GM18858 (cell line): ENCODE measurements at regions not wholly inside any gene's neighbourhood (a gene's known extent, or its start where the extent isn't known, plus 50 kb on each side); places are given as distances from the start of the nearest gene placed in this dataset.
"Not testable (repeated sequence)": the region's sequence is repeated elsewhere in the genome, so short reads cannot be mapped to it uniquely, and the experiment has no call there.

Source experiments
- ATAC-seq: cut with Tn5 transposase; IDR thresholded peaks from one replicate; pipeline ENCODE4 v1.9.1; 2021; ENCODE audit not compliant: unreplicated experiment

GRCh38 chr6:40888456-40888990 lies 150.5 kb downstream of the UNC5CL start:
- no peak for ATAC-seq

- no peak for ATAC-seq
These were observed 151.2 kb downstream of the UNC5CL start for GRCh38 chr6:40887792-40888340.

GRCh38 chr6:40887079-40887791 lies 151.8 kb downstream of the UNC5CL start:
- no peak for ATAC-seq

GRCh38 chr6:40885139-40885774 lies 153.8 kb downstream of the UNC5CL start:
- no peak for ATAC-seq

GRCh38 chr6:40882323-40882997 lies 156.6 kb downstream of the UNC5CL start:
- ATAC-seq = no peak

- no peak for ATAC-seq
These were observed 157.5 kb downstream of the UNC5CL start for GRCh38 chr6:40881501-40881900.

GRCh38 chr6:40880906-40881305 lies 158.1 kb downstream of the UNC5CL start:
- no peak for ATAC-seq

- no peak for ATAC-seq
These were observed 159.9 kb downstream of the UNC5CL start for GRCh38 chr6:40879169-40879568.

- no peak for ATAC-seq
These were observed 161.7 kb downstream of the UNC5CL start for GRCh38 chr6:40877362-40877761.

GRCh38 chr6:40876336-40876735 lies 162.7 kb downstream of the UNC5CL start:
- ATAC-seq = no peak

- no peak for ATAC-seq
These were observed 164.5 kb downstream of the UNC5CL start for GRCh38 chr6:40874495-40874894.

GRCh38 chr6:40871424-40871823 lies 167.6 kb downstream of the UNC5CL start:
- no peak for ATAC-seq

GRCh38 chr6:40868089-40868865 lies 170.7 kb downstream of the UNC5CL start:
- not testable (repeated sequence) for ATAC-seq

GRCh38 chr6:40867527-40867926 lies 171.5 kb downstream of the UNC5CL start:
- not testable (repeated sequence) for ATAC-seq

GRCh38 chr6:40865259-40865658 lies 173.8 kb downstream of the UNC5CL start:
- not testable (repeated sequence) for ATAC-seq

GRCh38 chr6:40860443-40860842 lies 178.6 kb downstream of the UNC5CL start:
- no peak for ATAC-seq

GRCh38 chr6:40856271-40856670 lies 182.8 kb downstream of the UNC5CL start:
- ATAC-seq = no peak

GRCh38 chr6:40855168-40855880 lies 183.7 kb downstream of the UNC5CL start:
- no peak for ATAC-seq

- ATAC-seq = no peak
These were observed 184.4 kb downstream of the UNC5CL start for GRCh38 chr6:40854592-40854991.

- no peak for ATAC-seq
These were observed 186.1 kb downstream of the UNC5CL start for GRCh38 chr6:40852779-40853373.
